ENCODE measurements at regions not wholly inside any gene's neighbourhood (a gene's known extent, or its start where the extent isn't known, plus 50 kb on each side); places are given as distances from the start of the nearest gene placed in this dataset.

GRCh38 chr3:127369356-127369935, 81.6 kb upstream of the PRR20G start:
- Histone ChIP-seq H3K27me3 (no peaks in the 10 kb centered on the region), H3K4me3 (no peak overlapping the region), H3K27ac (no peak overlapping the region), H3K36me3 (no peaks in the 10 kb centered on the region), H3K9me3 (no peaks in the 10 kb centered on the region), H3K4me1 (no peaks in the 10 kb centered on the region)
- no peak for TF ChIP-seq CTCF (IDR thresholded peaks at IDR 0.05)
- DNase-seq (ENCODE audit: low spot score in 2 of 2), result no peak
- intact Hi-C loops (cut with DNase I), result no loop called here

- DNase-seq (ENCODE audit: low spot score in 2 of 2), result no peak
- intact Hi-C loops (cut with DNase I), result no loop called here
Measured at GRCh38 chr3:127368186-127369032, 80.6 kb upstream of the PRR20G start.

DNA sequence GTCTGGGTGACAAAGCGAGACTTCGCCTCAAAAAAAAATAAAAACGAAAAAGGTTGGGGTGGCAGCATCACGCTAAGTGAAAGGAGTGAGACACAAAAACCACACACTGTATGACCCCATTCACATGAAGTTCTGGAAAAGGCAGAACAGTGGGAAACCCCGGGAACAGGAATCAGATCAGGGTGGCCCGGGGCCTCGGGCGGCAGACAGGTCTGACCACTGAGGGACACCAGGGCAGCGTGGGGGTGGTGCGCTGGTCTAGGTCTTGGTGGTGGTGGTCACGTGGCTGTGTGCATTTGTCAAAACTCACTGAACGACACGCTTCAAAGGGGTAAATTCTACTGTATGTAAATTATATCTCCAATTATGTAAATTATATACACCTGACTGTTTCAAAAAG, 79.7 kb upstream of the PRR20G start:
- intact Hi-C loops (cut with DNase I), result no loop called here
- no peaks in the 10 kb centered on the region for H3K36me3 ChIP-seq
- no peak for DNase-seq (ENCODE audit: low spot score in 2 of 2)
- no peak overlapping the region for H3K4me3 ChIP-seq
- no peak for TF ChIP-seq CTCF (IDR thresholded peaks at IDR 0.05)
- no peaks in the 10 kb centered on the region for H3K9me3 ChIP-seq
- no peaks in the 10 kb centered on the region for H3K27me3 ChIP-seq
- no peak overlapping the region for H3K27ac ChIP-seq
- no peaks in the 10 kb centered on the region for H3K4me1 ChIP-seq

More at GRCh38 chr3:127368186-127369032, 80.6 kb upstream of the PRR20G start:
- Histone ChIP-seq H3K27ac (no peak overlapping the region), H3K36me3 (no peaks in the 10 kb centered on the region), H3K4me3 (no peak overlapping the region), H3K27me3 (no peaks in the 10 kb centered on the region), H3K9me3 (no peaks in the 10 kb centered on the region), H3K4me1 (no peaks in the 10 kb centered on the region)
- TF ChIP-seq CTCF (IDR thresholded peaks at IDR 0.05), result no peak

DNA sequence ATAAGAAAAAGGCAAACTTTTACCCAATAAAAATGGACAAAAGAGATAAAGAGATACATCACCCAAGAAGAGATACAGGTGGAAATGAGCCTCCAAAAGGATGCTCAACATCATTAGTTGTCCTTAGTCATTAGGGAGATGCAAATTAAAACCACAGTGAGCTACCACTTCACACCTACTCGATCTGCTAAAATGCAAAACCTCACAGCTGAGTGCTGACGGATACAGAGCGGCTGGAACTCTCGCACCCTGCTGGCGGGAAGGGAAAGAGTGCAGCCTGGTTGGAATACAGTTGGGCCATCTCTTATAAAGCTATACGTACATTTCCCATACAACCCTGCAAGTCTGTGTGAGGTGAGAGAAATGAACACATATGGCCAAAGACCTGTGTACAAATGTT, 78.5 kb upstream of the PRR20G start:
- Histone ChIP-seq H3K36me3 (no peaks in the 10 kb centered on the region), H3K27me3 (no peaks in the 10 kb centered on the region), H3K27ac (no peak overlapping the region), H3K4me3 (no peak overlapping the region), H3K4me1 (no peaks in the 10 kb centered on the region), H3K9me3 (no peaks in the 10 kb centered on the region)
- no peak for DNase-seq (ENCODE audit: low spot score in 2 of 2)
- TF ChIP-seq CTCF (IDR thresholded peaks at IDR 0.05), result no peak
- intact Hi-C loops (cut with DNase I), result no loop called here

GRCh38 chr3:127365163-127365798, 77.4 kb upstream of the PRR20G start:
- no peak for DNase-seq (ENCODE audit: low spot score in 2 of 2)
- Histone ChIP-seq H3K27ac (no peak overlapping the region), H3K4me3 (no peak overlapping the region), H3K4me1 (no peaks in the 10 kb centered on the region), H3K36me3 (no peaks in the 10 kb centered on the region), H3K9me3 (no peaks in the 10 kb centered on the region), H3K27me3 (no peaks in the 10 kb centered on the region)
- intact Hi-C loops (cut with DNase I), result no loop called here
- no peak for TF ChIP-seq CTCF (IDR thresholded peaks at IDR 0.05)

Data from ascending aorta (tissue), 2 donors.